Transverse colon (tissue), 4 donors: ENCODE measurements at regions not wholly inside any gene's neighbourhood (a gene's known extent, or its start where the extent isn't known, plus 50 kb on each side); places are given as distances from the start of the nearest gene placed in this dataset.

Experiments
- CTCF ChIP-seq, 5 experiments: fragments of 200-600 bp in 3 of 5; fragments of 450-650 bp in 2 of 5; sonication (generic) in 3 of 5; IDR thresholded peaks; 1 replicate in 2 of 5; 2 replicates in 3 of 5; pipeline ENCODE4 v1.5.1; 2016 to 2017; ENCODE audit warnings: antibody characterized with exemption in 5 of 5, inconsistent platforms in 3 of 5, mild to moderate bottlenecking in 2 of 5, moderate library complexity in 1 of 5
- EP300 ChIP-seq: sonication (generic); formaldehyde crosslinking; IDR thresholded peaks from one replicate; pipeline ENCODE4 v1.6.1; 2017; ENCODE audit warnings: antibody characterized with exemption, low read depth
- POLR2A ChIP-seq: fragments of 450-650 bp; IDR thresholded peaks from one replicate; pipeline ENCODE4 v1.6.1; 2016; ENCODE audit warnings: antibody characterized with exemption, mild to moderate bottlenecking, moderate library complexity
- POLR2AphosphoS5 ChIP-seq, 3 donors: sonication (generic); formaldehyde crosslinking; IDR thresholded peaks; one replicate each; pipeline ENCODE4 v1.6.1; 2016; ENCODE audit warnings: antibody characterized with exemption in 3 of 3

DNA sequence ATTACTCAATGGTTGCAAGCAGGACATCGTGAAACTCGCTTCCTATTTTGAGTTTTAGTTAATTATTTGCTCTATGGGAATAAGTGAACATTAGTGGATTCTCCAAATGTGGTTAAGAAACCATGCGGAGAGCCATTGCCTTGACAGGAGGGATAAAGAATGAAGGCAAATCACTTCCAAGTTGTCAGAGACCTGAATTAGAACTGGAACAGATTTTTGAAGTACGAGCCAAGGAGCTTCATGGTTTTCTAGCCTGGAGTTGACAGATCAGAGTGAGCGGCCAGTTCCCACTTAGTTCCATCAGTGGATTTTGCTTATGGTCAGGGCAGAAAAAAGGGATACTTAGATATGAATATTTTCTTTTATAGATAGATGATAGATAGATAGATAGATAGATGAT is 171.4 kb upstream of the CDH10 start:
- TF ChIP-seq CTCF (IDR thresholded peaks at IDR 0.05) (no peak), POLR2A (no peak), POLR2AphosphoS5 (IDR thresholded peaks at IDR 0.05) (no peak), EP300 (no peak)
